ENCODE measurements at regions not wholly inside any gene's neighbourhood (a gene's known extent, or its start where the extent isn't known, plus 50 kb on each side); places are given as distances from the start of the nearest gene placed in this dataset.

DNA sequence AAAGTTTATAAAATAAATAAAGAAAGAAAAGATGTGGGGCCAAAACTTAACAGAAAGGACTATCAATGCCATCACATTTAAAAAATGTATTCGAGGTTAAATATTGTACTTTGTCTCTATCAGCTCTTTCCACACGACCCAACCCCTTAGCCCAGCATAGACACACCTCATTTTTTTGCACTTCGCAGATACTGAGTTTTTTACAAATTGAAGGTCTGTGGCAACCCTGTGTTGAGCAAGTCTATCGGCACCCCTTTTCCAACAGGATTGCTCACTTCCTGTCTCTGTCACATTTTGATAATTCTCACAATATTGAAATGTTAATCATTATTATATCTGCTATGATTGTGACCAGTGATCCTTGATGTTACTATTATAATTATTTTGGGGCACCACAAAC is 151.6 kb upstream of the TBX20 start:
- TF ChIP-seq, protein P1, sequence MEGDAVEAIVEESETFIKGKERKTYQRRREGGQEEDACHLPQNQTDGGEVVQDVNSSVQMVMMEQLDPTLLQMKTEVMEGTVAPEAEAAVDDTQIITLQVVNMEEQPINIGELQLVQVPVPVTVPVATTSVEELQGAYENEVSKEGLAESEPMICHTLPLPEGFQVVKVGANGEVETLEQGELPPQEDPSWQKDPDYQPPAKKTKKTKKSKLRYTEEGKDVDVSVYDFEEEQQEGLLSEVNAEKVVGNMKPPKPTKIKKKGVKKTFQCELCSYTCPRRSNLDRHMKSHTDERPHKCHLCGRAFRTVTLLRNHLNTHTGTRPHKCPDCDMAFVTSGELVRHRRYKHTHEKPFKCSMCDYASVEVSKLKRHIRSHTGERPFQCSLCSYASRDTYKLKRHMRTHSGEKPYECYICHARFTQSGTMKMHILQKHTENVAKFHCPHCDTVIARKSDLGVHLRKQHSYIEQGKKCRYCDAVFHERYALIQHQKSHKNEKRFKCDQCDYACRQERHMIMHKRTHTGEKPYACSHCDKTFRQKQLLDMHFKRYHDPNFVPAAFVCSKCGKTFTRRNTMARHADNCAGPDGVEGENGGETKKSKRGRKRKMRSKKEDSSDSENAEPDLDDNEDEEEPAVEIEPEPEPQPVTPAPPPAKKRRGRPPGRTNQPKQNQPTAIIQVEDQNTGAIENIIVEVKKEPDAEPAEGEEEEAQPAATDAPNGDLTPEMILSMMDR (IDR thresholded peaks at IDR 0.05): no peak
- H3K4me3 ChIP-seq: no peak overlapping the region
- no peaks in the 10 kb centered on the region for H3K27me3 ChIP-seq
- no peak overlapping the region for H3K9ac ChIP-seq (ENCODE audit: low read depth in 2 of 2, low read length in 2 of 2)
- intact Hi-C loops (cut with DNase I): no loop called here
- H3K9me3 ChIP-seq: no peaks in the 10 kb centered on the region
- no peaks in the 10 kb centered on the region for H3K4me1 ChIP-seq
- no peak for DNase-seq
- H3K27ac ChIP-seq: no peak overlapping the region
- H3K36me3 ChIP-seq: no peaks in the 10 kb centered on the region

DNA sequence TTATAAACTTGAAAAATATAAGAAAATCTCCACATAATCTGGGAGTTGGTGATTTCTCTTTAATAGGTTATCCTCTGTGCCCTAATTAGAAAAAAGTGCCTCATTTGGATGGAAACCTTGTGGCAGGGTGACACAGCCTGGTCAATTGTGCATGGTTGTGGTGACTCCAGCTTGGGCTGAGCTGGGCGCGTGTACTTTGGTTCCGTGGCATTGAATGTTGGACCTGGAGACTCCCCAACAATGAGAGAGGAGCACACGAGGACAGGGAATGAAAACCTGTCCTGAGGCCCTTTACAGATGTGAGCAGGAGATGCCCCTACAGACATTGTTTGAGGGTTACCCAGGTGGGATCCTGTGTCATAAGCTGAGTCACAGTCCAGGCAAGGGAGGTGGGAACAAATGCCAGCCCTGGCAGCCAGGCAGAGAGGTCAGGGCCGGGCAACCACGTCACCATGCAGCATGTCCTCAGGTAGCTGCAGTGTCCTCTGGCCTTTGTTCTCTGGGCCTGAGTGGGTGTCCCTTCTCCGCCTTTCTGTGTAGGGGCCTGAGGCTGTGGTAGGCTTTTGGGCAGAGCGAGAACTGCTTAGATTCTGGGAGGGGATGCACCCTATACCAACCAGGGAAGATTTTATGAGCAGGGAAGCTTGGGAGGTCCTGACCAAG is 147.4 kb upstream of the TBX20 start:
- H3K36me3 ChIP-seq: no peaks in the 10 kb centered on the region
- H3K9me3 ChIP-seq: no peaks in the 10 kb centered on the region
- H3K27ac ChIP-seq: no peak overlapping the region
- H3K4me1 ChIP-seq: no peaks in the 10 kb centered on the region
- H3K27me3 ChIP-seq: no peaks in the 10 kb centered on the region
- no peak overlapping the region for H3K9ac ChIP-seq (ENCODE audit: low read depth in 2 of 2, low read length in 2 of 2)
- intact Hi-C loops (cut with DNase I): no loop called here
- TF ChIP-seq, protein P1 (IDR thresholded peaks at IDR 0.05): no peak
- no peak for DNase-seq
- no peak overlapping the region for H3K4me3 ChIP-seq

DNA sequence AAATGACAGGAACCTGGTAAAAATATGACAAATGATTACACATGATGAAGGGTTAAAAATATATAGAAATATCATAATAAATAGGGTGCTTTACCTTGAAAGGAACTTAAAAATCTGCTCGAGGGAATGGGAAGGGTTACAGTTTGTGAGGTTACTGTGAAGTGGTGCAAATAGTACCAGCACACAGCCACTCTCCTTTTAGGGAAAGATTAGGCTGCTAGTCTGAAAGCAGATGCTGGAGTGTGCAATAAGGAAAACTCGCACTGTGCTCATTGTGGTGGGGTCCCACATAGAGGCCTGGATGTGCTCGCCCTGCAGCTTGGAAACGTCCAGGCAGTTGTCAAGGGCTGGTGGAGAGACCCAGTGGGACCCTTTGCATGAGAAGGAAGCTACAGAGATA is 145.9 kb upstream of the TBX20 start:
- Histone ChIP-seq H3K27me3 (no peaks in the 10 kb centered on the region), H3K9ac (ENCODE audit: low read depth in 2 of 2, low read length in 2 of 2) (no peak overlapping the region), H3K27ac (no peak overlapping the region), H3K36me3 (no peaks in the 10 kb centered on the region), H3K4me3 (no peak overlapping the region), H3K9me3 (no peaks in the 10 kb centered on the region), H3K4me1 (no peaks in the 10 kb centered on the region)
- TF ChIP-seq, protein P1 (IDR thresholded peaks at IDR 0.05): no peak
- DNase-seq: no peak
- intact Hi-C loops (cut with DNase I): no loop called here

DNA sequence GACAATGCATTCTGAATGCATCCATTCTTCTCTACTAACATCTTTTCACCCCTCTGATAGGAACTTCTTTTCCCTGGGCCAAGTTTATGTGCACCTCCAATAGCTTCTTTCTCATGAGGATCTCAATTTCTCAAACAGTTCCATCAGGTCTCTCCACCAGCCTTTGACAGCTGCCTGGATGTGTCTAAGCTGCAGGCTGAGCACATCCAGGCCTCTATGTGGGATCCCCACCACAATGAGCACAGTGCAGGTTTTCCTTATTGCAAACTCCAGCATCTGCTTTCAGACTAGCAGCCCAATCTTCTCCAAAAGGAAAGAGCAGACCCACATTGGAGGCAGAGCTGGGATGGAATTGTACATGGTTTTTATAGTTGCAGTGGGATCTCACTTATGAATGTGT is 145.3 kb upstream of the TBX20 start:
- intact Hi-C loops (cut with DNase I): no loop called here
- H3K9me3 ChIP-seq: no peaks in the 10 kb centered on the region
- H3K36me3 ChIP-seq: no peaks in the 10 kb centered on the region
- H3K4me1 ChIP-seq: no peaks in the 10 kb centered on the region
- DNase-seq: no peak
- TF ChIP-seq, protein P1 (IDR thresholded peaks at IDR 0.05): no peak
- H3K4me3 ChIP-seq: no peak overlapping the region
- H3K27me3 ChIP-seq: no peaks in the 10 kb centered on the region
- no peak overlapping the region for H3K27ac ChIP-seq
- no peak overlapping the region for H3K9ac ChIP-seq (ENCODE audit: low read depth in 2 of 2, low read length in 2 of 2)

DNA sequence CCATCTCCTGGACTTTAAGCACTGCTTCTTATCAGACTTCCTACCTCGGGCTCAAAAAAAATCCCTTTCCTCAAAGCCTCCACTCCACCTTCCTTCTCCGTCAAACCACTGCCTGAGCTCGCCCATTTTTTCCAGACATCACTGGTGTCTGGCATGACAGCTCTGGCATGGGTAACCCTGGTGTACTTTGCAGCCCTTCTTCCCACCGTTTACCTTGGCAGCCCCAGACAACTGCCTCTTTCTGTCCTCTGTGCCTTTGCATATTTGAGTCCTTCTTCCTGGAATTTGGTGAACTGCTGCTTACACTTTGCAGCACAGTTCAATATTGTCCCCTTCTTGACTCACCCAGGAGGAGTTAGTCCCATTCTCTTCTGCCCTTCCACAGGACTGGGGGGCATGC is 144.6 kb upstream of the TBX20 start:
- Histone ChIP-seq H3K9ac (ENCODE audit: low read depth in 2 of 2, low read length in 2 of 2) (no peak overlapping the region), H3K27ac (no peak overlapping the region), H3K27me3 (no peaks in the 10 kb centered on the region), H3K36me3 (no peaks in the 10 kb centered on the region), H3K4me3 (no peak overlapping the region), H3K4me1 (no peaks in the 10 kb centered on the region), H3K9me3 (no peaks in the 10 kb centered on the region)
- intact Hi-C loops (cut with DNase I): no loop called here
- no peak for DNase-seq
- TF ChIP-seq, protein P1 (IDR thresholded peaks at IDR 0.05): no peak

All from colonic mucosa (tissue), 4 donors.